ENCODE measurements at regions not wholly inside any gene's neighbourhood (a gene's known extent, or its start where the extent isn't known, plus 50 kb on each side); places are given as distances from the start of the nearest gene placed in this dataset.

- no peak for DNase-seq
Observed at GRCh38 chr7:31398815-31399214, 58.3 kb upstream of the NEUROD6 start.

DNA sequence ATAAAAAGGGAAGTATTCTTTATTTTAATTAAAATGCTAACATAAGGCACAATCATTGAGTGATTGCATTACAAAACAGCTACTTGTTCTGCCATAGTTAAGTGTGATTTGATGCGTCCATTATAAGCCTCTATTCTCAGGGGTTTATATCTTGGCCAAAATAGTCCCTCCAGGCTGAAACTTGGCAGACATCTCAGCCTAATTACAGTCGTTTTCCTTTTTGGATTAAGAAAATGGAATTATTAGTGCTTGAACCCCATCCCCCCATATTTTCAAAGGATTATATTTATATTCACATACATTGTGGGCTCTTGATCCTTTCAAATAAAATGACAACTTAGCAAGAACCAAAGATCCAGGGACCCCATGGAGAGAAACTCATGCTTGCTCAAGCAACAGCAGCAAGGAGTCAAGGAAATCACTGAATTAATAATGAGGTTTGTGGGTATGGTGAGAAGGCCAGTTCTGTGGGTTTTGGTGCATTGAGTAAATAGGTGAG lies 66.7 kb upstream of the NEUROD6 start:
- no peak for DNase-seq

DNA sequence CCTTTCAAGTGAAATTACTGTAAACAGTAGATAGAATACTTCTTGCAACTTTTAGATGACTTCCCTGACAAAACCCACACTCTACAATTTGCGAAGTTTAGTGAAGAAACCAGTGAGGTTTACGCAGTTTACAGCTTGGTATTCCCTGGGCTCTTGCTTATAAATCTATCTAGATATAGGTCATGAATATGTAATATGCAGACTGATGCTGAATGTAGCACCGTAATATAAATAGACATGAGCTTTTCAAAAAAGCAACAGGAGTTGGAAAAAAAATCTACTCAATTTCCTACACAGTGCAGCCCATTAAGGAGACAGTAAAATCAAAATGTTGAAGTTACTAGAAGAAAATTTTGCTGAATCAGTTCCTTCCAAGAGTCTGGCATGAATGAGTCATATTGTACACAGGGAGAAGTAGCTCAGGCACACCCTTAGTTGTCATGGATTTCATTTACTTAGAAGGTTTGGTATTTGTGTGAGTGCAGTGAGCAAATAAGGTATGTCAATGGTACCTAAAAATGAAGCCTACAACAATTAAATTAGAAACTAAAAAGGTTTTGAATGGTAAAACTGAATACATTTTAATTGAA lies 67.7 kb upstream of the NEUROD6 start:
- DNase-seq = peak; percentile 59

DNA sequence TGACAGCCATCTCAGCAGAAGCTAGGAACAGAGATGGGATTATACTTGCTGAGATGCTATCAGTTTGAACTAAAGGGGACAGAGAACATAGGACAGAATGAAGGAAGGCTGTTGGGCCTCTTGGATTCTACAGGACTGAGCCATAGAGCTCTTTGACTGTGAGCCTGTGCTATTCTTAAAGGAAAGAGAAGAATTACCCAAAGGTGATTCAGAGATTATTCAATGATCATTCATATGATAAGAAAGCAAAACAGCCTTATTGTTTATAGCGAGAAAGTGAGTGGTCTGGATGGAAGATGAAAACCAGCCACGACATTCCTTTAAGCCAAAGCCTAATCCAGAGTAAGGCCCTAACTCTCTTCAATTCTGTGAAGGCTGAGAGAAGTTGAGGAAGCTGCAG lies 69.7 kb upstream of the NEUROD6 start:
- DNase-seq = no peak

- no peak for DNase-seq
Observed at GRCh38 chr7:31411416-31411815, 70.9 kb upstream of the NEUROD6 start.

DNA sequence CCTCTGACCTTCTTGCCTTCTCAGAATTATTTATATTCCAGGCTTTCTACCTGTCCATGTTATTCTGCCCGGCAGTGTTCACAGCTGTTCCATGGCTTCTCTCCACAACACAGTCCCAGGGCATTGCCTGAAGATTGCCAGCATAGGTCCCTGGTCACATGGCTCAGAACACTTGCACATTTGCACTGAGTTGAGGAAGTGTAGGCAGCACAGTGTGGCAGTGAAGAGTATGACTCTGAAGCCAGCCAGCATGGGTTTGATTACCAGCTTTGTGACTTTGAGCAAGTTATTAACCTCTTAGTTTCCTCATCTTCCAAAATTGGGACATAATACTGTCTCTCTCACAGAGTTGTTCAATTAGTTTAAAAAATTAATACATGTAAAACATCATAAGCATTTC lies 73.2 kb upstream of the NEUROD6 start:
- peak; percentile 28 for DNase-seq

DNA sequence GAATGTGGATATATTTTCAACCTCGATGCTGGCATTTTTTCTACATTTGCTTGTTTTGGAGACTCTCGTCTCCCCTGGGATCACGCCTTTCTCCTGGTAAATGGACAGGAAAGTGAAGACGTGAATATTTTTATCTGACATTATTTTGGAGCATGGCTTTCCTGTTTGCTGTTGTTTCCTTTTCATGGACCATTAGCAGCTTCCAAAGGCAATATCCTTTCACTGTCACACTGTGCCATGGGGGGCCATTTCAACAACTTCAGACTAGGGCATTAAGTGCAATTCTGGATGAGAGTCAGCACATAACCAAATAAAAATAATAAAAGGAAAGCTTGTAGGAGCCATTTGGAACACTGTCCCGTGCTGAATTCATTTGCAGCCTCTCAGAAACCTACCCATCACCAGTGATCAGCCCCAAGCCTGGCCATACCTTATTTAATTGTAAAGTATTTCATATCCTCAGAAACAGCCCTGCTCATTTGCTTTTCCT lies 75.9 kb upstream of the NEUROD6 start:
- no peak for DNase-seq

DNA sequence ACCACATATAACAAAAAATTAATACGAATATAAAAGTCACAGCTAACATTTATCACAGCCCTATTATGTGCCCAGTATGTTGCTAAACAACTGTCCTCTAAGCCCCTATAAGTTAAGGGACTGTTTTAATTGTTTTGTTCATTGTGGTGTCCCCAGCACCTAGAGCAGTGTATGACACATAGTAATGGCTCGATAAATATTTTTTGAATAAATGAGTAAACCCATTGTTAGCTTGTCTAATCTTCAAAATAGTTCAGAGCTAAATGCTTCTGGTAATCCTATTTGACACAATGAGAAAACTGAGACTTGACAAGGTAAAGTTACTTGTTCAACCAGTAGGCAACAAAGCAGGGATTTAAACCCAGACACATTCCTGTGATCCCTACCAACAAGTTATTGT lies 78.4 kb upstream of the NEUROD6 start:
- DNase-seq = no peak

DNA sequence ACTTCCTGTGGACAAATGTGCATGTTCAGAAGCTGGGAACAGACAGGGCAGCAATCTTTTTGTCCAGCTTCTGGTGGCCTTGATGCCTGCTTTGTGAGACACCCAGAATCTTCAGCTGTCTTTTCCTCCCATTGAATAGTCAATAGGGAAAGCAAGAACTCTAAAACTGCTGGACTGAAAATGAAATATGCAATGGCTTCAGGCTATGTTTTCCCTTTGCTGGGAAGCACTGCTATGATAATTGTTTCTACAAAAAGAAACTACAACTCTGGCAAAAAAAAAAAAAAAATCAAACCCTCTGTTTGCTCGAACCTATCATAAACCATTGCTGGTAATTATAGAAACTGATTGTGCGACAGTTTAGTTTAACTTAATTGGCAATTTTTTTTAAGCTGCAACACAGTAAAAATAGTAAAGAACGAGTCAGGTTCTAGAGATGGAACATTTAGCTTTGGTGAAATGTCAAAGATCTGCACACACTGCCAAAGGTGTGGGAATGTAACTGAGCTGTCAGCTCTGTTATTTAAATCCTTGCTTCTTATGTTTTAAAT lies 79.1 kb upstream of the NEUROD6 start:
- DNase-seq = no peak

GRCh38 chr7:31420948-31421347 lies 80.4 kb upstream of the NEUROD6 start:
- DNase-seq = no peak

DNA sequence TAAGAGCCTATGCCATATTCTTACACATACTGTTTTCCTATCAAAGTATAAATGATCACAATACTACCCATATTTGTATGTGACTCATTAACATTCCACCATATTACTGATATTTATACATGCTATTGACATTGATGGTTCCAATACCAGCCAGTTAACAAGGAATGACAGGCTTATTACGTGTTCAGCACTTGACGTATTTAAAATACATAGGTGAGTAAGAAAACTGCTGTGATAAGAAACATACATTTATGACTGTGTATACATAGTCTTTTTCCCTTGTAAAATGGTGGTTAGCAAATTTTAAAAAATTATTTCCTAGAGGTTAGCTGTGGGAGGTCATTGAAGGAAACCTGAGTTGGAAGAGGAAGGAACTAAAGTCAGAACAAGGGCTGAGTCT lies 81.1 kb upstream of the NEUROD6 start:
- no peak for DNase-seq

DNA sequence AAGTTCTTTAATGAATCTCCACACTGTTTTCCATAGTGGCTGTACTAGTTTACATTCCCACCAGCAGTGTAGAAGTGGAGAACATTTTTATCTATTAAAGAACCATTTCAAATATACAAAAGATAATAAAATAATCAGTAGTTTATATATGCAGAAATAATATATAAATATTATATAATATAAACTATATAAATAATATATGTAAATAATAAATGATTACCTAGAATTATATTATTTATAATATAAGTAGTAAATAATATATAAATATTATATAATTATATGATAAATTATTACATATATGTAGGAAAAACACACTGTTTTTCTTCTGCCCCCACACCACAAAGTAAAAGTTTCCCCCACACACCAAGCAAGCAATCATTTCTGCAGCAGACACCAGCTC lies 83.5 kb upstream of the NEUROD6 start:
- DNase-seq = no peak

DNA sequence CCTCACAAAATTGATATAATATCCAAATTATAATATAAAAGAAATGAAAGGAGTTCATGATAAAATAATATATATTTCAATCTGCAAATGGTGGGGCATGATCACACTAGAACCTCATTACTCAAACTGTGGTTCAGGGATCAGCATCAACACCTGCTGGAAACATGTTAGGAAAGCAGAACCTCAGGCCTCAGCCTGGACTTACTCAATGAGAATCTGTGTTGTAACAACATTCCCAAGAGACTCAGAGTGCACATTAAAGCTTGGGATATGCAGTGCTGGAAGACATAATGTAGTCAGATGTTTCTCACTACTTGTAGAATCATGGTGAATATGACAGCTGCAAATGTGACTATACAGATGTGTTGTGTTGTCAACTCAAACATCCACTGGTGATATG lies 81.7 kb upstream of the ITPRID1 start:
- no peak for DNase-seq

DNA sequence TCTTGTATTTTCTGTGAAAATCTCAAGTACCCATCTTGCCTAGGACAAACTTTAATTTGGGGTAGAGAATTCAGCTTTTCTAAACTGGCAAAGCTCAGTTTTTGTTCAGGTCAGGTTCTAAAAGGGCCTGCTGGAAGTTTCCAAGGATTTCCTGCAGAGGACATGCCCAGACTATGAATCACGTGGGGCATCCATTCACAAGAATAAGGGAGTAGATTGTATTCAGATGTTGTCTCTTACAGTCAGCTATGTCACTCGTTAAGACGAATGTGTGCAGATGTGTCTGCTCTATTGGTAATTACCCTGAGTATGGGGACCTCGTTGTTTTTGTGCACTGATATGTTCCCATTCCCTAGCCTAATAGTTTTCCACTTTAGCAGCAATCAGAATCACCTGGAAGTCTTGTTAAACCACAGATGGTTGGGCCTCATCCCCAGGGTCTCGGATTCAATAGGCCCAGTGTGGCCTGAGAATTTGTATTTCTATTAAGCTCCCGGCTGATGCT lies 81.0 kb upstream of the ITPRID1 start:
- DNase-seq = no peak

- DNase-seq = no peak
Observed at GRCh38 chr7:31437250-31437865, 76.5 kb upstream of the ITPRID1 start.

DNA sequence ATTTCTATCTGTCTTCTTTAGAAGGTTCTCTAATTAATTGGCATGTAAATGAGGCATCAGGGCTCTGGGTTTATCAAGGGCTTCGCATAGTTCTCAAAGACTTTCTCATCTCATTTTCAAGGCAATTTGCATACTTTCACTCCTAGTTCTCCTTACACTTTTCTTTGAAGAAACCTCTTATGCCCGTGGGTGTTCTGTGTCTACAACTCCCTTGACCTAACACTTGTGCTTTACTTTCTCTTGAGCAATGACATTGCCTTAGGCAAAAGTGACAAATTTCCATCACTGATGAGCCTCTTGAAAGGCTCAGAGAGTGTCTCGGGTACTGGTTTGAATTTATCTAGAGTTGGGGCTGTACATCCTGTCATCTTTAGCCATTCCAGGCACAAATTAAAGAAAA lies 74.7 kb upstream of the ITPRID1 start:
- no peak for DNase-seq

- no peak for DNase-seq
Observed at GRCh38 chr7:31440511-31440910, 73.4 kb upstream of the ITPRID1 start.

DNA sequence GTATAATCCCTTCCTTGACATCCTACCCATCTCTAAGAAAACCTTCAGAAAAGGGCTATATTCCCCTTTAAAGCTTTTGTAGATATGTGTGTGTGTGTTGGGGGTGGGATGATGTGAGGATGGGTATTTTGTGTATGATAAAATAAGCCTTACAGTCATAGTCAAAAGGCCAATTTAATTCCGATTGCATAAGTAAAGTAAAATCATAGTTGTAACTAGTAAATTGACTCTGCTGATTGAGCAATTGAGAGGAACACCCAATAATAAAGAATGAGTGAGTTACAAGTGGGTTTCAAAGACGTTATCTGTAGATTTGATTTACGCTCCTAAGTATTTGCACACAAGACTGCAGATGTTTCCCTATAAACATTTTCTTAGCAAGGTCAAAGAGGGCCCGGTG lies 71.3 kb upstream of the ITPRID1 start:
- no peak for DNase-seq

- peak; percentile 62 for DNase-seq
Observed at GRCh38 chr7:31443457-31443856, 70.4 kb upstream of the ITPRID1 start.

- DNase-seq = no peak
Observed at GRCh38 chr7:31444196-31444595, 69.7 kb upstream of the ITPRID1 start.

- DNase-seq = no peak
Observed at GRCh38 chr7:31445686-31446355, 68.1 kb upstream of the ITPRID1 start.

GRCh38 chr7:31448649-31449048 lies 65.2 kb upstream of the ITPRID1 start:
- DNase-seq = no peak

GRCh38 chr7:31455844-31456243 lies 58.0 kb upstream of the ITPRID1 start:
- no peak for DNase-seq

Measured in inflammatory macrophage treated with lipopolysaccharide for 4 hours (primary cell).